Kidney (tissue), 13 donors: ENCODE measurements at regions not wholly inside any gene's neighbourhood (a gene's known extent, or its start where the extent isn't known, plus 50 kb on each side); places are given as distances from the start of the nearest gene placed in this dataset.

ENCODE experiments used
- DNase-seq, 5 donors: peaks; one replicate each; pipeline ENCODE4 v3.0.0-alpha.2; 2013 to 2020
- FAIRE-seq: peaks from 2 replicates; lab custom pipeline; 2012; peaks lifted over from hg19 to GRCh38; lab: Jason Lieb, UNC
- H3K27ac ChIP-seq, 2 donors: one replicate each; pipeline ENCODE4 v1.7.0; 2013; ENCODE audit warnings: low read depth in 2 of 2, low read length in 2 of 2, inconsistent platforms in 1 of 2
- H3K27me3 ChIP-seq: one replicate; pipeline ENCODE4 v1.7.1; 2013; ENCODE audit warnings: low read length, inconsistent platforms; ENCODE audit not compliant: control insufficient read depth, insufficient read depth
- H3K36me3 ChIP-seq, 3 donors: one replicate each; pipeline versions ENCODE4 v1.7.0 to v1.7.1; 2013; ENCODE audit warnings: low read length in 3 of 3, control low read depth in 1 of 3, inconsistent platforms in 1 of 3; ENCODE audit not compliant: insufficient read depth in 3 of 3, control insufficient read depth in 2 of 3
- H3K4me1 ChIP-seq, 3 donors: one replicate each; pipeline versions ENCODE4 v1.7.0 to v1.7.1; 2013; ENCODE audit warnings: low read length in 3 of 3, inconsistent platforms in 1 of 3, low read depth in 1 of 3; ENCODE audit not compliant: control insufficient read depth in 2 of 3, insufficient read depth in 2 of 3
- H3K4me3 ChIP-seq, 3 donors: one replicate each; pipeline versions ENCODE4 v1.7.0 to v1.8.1; 2013; ENCODE audit warnings: low read length in 3 of 3, control low read depth in 1 of 3, inconsistent platforms in 1 of 3
- H3K9ac ChIP-seq, 3 donors: one replicate each; pipeline versions ENCODE4 v1.7.0 to v1.7.1; 2013; ENCODE audit warnings: low read length in 3 of 3, control low read depth in 1 of 3, inconsistent platforms in 1 of 3
- H3K9me3 ChIP-seq, 3 donors: one replicate each; pipeline versions ENCODE4 v1.7.0 to v1.7.1; 2013; ENCODE audit warnings: low read length in 3 of 3, control low read depth in 1 of 3, inconsistent platforms in 1 of 3; ENCODE audit not compliant: control insufficient read depth in 2 of 3, insufficient read depth in 1 of 3
- intact Hi-C: fragments of 100-400 bp; cut with DNase I; formaldehyde crosslinking; loops from one replicate; pipeline ENCODE4 v1.11.1; 2022
- TF ChIP-seq, protein P1 (sequence below): IDR thresholded peaks from 3 replicates; pipeline ENCODE4 v1.5.1; 2012; ENCODE audit warnings: mild to moderate bottlenecking, moderate library complexity, borderline replicate concordance; ENCODE audit not compliant: insufficient read depth; ENCODE audit errors: extremely low read depth
- donor health status: control.
- donor health status: control.
- donor health status: control.
- donor health status: control.
- donor health status: control.
- donor health status: DM: yes; HTN: yes; CAD: no.
- donor health status: Normal renal cell carcinoma (clear cell type).

DNA sequence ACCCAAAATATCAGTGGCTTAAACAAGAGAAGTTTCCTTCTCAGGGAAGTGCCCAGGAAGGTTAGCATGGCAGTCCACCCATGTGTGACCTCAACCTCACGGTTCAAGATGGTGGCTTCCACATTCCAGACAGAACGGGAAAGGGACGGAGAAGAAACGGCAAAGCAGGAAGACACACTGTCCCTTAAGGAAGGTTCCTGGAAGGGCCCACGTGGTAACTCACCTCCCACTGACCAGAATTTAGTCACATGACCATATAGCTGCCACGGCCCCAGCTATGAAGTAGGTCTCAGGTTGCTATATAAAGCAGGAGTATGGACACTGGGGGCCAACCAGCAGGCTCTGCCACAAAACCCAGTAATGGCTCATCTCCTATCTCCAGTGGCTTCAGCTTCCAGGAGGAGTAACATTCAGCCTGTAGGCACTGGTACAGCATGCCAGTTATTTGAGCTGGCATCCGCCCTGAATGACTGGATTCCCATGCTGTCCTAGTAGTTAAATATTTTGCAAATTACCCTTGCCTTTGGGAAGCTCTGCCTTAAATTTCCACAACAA is 278.5 kb upstream of the KLF14 start:
- no peaks in the 10 kb centered on the region for H3K27me3 ChIP-seq
- peak overlapping the region in 1 of 3 donors; percentile 0 for H3K4me3 ChIP-seq
- H3K9ac ChIP-seq, result peak overlapping the region in 1 of 3 donors; percentile 20
- H3K4me1 ChIP-seq, result peaks cover 0 to 61% (median 54%) of the 10 kb centered on the region in 3 donors
- intact Hi-C loops, result no loop called here
- peaks cover 0 to 2% (median 0%) of the 10 kb centered on the region in 3 donors for H3K36me3 ChIP-seq
- FAIRE-seq (no peak), DNase-seq (no peak)
- TF ChIP-seq, protein P1, sequence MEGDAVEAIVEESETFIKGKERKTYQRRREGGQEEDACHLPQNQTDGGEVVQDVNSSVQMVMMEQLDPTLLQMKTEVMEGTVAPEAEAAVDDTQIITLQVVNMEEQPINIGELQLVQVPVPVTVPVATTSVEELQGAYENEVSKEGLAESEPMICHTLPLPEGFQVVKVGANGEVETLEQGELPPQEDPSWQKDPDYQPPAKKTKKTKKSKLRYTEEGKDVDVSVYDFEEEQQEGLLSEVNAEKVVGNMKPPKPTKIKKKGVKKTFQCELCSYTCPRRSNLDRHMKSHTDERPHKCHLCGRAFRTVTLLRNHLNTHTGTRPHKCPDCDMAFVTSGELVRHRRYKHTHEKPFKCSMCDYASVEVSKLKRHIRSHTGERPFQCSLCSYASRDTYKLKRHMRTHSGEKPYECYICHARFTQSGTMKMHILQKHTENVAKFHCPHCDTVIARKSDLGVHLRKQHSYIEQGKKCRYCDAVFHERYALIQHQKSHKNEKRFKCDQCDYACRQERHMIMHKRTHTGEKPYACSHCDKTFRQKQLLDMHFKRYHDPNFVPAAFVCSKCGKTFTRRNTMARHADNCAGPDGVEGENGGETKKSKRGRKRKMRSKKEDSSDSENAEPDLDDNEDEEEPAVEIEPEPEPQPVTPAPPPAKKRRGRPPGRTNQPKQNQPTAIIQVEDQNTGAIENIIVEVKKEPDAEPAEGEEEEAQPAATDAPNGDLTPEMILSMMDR, result no peak
- H3K27ac ChIP-seq, result peak overlapping the region; percentile 88
- no peaks in the 10 kb centered on the region for H3K9me3 ChIP-seq

DNA sequence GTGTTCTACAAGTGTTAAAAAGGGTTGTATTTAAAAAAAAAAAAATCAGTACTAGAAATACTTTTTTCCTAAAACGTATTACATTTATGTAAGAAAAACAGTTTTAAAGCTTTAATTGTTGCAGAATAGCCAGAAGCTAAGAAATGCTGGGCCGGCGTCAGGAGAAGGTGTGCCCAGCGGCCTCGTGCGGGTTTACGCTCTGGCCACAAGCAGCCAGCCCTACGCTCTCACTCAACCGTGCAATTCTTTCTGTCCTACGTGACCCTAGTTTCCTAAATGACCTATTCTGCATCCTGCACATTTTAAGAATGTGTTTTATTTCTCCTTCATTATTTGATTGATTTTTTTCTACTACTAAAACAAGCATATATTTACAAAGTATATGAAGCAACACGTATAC is 279.7 kb upstream of the KLF14 start:
- Histone ChIP-seq H3K27me3 (no peaks in the 10 kb centered on the region), H3K9ac (no peak overlapping the region), H3K27ac (no peak overlapping the region), H3K9me3 (no peaks in the 10 kb centered on the region), H3K4me3 (no peak overlapping the region), H3K36me3 (peaks cover 0 to 2% (median 0%) of the 10 kb centered on the region in 3 donors), H3K4me1 (peaks cover 0 to 54% (median 52%) of the 10 kb centered on the region in 3 donors)
- intact Hi-C loops, result no loop called here
- TF ChIP-seq, protein P1, result no peak
- DNase-seq (peak in 1 of 5 donors; percentile 17), FAIRE-seq (no peak)

DNA sequence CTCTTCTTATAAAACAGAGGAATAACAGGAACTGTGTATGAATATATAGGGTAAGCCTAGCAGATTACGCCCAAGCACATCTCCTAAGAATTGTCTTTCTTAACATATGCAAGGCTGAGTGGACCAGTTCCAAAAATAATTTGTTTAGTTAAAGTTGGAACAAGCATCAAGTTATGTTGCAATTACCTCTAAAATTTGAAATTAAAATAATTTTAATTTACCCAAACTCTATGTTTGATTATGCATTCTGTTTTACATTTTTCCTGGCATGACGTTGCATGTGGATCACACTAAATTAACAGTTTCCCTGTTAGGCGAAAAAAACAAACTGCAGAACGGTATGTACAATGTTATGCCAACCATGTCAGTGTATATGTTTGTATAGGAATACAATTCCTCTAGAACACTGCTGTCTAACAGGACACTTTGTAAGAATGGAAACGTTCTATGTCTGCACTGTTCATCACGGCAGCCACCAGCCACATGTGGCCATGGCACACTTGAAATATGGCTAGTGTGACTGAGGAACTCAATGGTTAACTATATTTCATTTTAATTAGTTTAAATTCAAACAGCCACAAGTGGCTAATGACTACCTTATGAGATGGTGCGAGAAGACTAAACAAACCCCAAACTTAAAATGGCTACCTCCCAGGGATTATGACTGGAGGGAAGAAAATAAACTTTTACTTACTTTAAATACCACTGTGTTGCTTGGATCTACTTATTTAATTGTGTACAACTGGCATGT is 281.1 kb upstream of the KLF14 start:
- no peak overlapping the region for H3K9ac ChIP-seq
- peaks cover 0 to 54% (median 47%) of the 10 kb centered on the region in 3 donors for H3K4me1 ChIP-seq
- no peak overlapping the region for H3K4me3 ChIP-seq
- no peaks in the 10 kb centered on the region for H3K9me3 ChIP-seq
- no peaks in the 10 kb centered on the region for H3K27me3 ChIP-seq
- peaks cover 0 to 2% (median 0%) of the 10 kb centered on the region in 3 donors for H3K36me3 ChIP-seq
- no peak overlapping the region for H3K27ac ChIP-seq
- DNase-seq (peak in 1 of 5 donors; percentile 18), FAIRE-seq (no peak)
- intact Hi-C loops, result no loop called here
- TF ChIP-seq, protein P1, result no peak
